A673 (cell line): ENCODE measurements at regions not wholly inside any gene's neighbourhood (a gene's known extent, or its start where the extent isn't known, plus 50 kb on each side); places are given as distances from the start of the nearest gene placed in this dataset.

Experiments
- CTCF ChIP-seq: fragments of 300-800, 200-600 bp; sonication (generic); conservative IDR thresholded peaks from 2 replicates; pipeline ENCODE4 v1.5.1; 2017; ENCODE audit warnings: low read depth, mild to moderate bottlenecking, antibody characterized with exemption, low read length, moderate library complexity, mixed read lengths
- EZH2 ChIP-seq: fragments of 200-600 bp; sonication (generic); IDR thresholded peaks from 2 replicates; pipeline ENCODE4 v1.6.1; 2017; ENCODE audit warnings: borderline replicate concordance, low read depth, mild to moderate bottlenecking, mixed read lengths, antibody characterized with exemption, low read length; ENCODE audit not compliant: poor library complexity, severe bottlenecking

- TF ChIP-seq CTCF (no peak), EZH2 (no peak)
Measured at GRCh38 chr11:26860895-26861294, 133.0 kb upstream of the FIBIN start.
